HG03064 (cell line): ENCODE measurements at regions not wholly inside any gene's neighbourhood (a gene's known extent, or its start where the extent isn't known, plus 50 kb on each side); places are given as distances from the start of the nearest gene placed in this dataset.
"Not testable (repeated sequence)": the region's sequence is repeated elsewhere in the genome, so short reads cannot be mapped to it uniquely, and the experiment has no call there.

ENCODE experiments used
- ATAC-seq: cut with Tn5 transposase; IDR thresholded peaks from one replicate; pipeline ENCODE4 v1.9.1; 2021; ENCODE audit warnings: low read depth; ENCODE audit not compliant: unreplicated experiment

DNA sequence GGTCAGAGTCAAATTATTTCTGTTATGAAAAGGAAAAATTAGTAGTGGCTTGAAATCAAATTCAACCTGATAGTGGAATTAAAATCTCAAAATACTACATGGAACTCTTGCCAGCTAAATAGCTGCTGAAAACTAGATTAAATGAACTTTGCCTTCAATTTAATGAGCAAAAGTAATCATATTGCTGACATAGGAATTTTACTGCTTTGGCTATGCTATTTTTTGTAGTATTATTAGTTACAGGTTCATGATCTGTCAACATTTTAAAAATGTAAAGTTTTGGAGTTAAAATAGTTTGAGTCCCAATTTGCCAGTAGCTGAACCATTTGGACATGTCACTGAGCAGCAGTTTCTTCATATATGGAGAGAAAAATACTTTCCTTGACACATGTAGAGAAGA lies 81.4 kb downstream of the RERGL start:
- no peak for ATAC-seq

DNA sequence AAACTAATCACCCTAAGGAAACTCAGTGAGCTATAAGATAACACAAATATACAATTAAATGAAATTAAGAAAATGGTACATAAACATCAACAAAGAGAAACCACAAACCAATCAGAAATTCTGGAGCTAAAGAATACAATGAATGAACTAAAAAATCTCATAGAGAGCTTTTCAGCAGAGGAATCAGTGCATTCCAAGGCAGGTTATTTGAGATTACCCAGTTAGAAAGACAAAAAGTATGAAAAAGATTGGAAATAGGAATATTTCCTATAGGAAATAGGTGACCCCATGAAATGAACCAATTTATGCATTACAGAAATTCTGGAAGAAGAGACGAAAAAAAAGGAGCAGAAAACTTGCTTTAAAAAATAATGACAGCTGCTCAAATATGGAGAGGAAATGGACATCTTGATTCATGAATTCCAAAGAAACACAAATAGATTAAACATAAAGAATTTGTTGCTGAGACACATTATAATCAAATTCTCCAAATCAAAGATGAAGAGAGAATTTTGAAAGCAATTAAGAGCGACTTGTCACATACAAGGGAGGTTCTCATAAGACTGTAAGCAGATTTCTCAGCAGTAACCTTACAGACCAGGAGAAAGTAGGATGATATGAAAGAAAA lies 90.7 kb downstream of the RERGL start:
- no peak for ATAC-seq

DNA sequence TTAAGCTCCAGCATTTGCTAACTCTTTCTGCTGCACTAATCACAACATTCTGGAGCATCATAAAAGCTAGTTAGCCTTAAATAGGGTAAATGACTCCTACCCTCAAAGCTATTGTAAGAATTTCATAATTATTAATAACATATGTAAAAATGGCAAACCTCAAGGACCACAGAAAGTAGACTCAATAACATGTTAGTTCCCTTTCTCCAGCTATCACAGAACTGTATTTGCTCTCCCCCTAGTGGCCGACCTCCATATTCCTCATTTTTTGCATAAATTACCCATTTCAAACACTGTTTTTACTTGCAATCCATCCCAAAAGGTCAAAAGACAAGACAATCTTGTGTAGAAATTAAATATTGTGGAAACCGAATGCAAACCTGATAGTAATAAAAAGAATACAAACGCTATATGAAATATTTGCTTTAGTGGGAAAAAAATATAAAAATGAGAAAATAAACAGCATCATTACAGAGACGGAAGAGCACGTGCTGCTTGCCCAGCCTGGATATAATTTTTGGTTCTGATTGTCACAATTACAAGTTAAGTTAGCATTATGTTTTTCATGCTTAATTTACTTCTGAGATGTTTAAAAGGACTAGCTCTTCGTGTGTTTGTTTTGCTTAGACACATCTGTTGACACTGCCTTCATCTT lies 97.9 kb downstream of the RERGL start:
- ATAC-seq = peak; percentile 84

DNA sequence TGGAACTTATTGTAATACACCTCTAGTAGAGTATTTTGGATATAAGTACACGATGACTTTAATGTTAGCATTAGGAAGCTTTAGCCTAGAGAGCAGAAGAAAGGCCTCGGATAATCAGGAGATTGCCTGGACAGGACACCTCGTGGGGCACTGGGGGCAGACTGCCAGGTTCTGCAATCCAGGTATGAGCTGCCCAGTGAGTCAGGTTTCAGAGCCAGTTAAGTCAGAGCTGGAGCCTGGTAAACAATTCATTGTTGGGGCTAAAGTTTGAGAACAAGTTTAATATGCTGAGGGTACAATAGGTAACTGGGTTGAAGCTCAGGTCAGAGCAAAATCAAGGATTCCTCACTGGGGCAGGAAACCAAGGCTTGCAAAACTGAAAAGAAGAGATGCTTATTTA lies 107.4 kb downstream of the RERGL start:
- no peak for ATAC-seq

DNA sequence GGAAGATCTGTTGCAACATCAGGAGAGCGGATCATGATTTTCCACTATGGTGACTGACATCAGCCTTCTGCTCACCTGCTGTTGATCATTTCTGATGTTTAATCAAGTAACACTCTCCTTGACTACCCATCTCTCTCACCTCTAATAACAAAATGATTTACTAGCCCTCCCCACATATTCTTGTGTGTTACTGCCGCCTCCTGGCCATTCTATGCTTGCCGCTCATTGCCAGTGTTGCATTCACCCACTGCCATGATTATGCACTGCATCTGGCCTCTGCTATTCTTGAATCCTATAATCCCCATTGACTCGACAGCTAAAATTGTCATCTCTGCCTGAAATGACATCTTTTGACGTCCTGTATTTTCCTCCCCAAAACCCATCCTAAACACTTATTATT lies 113.8 kb downstream of the RERGL start:
- ATAC-seq = no peak

DNA sequence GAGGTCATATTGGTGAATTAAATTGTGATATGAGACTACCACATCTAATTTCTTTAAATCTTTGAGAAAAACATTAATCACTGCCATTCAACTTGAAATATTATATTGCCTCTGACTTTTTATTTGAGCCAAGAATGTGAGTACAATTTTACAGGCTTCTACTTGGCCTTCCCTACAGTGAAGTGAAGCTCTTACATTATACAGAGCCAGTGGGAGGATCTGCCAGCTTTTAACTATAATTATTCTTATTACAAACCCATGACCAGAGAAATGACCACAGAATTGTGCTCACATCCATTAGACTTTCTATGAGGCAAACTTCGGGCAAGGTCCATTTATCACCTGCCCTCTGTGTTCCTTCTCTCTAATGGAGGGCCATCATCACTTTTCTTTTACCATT lies 114.2 kb downstream of the RERGL start:
- ATAC-seq = no peak

DNA sequence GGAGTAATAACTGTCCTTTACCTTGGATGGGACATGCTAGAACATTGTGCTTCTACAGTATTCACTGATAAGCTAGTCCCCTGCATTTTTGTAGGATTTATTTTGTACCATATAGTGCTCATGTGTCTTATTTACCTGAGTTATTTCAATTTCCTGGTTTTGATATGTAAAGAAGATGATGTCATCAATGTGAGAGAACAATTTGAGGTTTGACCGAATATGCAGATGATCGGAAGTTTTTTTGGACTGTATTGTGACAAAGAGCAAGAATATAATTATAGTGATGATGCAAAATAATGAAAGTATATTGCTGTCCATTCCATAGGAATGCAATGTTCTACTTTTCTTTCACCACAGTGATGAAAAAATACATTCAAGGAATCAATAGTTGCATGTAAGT lies 114.8 kb downstream of the RERGL start:
- ATAC-seq = no peak

DNA sequence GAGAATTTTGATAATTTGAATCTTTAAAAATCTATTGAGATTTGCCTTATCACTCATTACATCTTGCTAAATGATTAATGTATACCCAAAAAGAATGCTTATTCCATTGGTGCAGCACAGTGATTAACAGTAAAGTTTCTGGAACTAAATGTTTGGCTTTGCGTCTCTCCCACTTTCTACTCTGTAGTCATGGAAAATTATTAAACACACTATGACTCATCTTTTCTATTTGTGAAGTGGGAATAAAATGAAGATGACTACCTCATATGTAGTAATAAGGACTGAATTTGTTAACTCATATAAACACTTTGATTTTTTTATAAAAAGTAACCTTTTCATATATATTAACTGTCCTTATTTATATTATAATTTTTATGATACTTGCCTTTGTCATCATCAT lies 118.1 kb downstream of the RERGL start:
- no peak for ATAC-seq

DNA sequence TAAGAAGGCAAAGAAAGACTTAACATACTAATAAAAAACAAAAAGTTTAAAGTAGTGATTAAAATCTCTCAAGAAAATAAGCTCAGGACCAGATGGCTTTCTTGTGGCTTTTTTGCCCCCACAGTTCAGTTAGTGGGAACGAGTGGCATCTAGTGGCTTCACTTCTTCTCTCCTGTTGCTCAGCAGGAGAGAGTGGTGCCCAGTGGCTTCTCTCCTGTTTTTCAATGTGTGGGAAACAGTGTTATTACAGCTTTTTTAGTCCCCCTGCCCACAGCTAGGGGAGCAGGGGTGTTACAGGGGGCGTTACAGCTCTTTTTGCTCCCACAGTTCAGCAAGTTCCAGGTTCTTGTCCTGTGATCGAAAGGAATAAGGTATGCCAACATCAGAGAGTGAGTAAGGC lies 135.2 kb downstream of the RERGL start:
- ATAC-seq = no peak

DNA sequence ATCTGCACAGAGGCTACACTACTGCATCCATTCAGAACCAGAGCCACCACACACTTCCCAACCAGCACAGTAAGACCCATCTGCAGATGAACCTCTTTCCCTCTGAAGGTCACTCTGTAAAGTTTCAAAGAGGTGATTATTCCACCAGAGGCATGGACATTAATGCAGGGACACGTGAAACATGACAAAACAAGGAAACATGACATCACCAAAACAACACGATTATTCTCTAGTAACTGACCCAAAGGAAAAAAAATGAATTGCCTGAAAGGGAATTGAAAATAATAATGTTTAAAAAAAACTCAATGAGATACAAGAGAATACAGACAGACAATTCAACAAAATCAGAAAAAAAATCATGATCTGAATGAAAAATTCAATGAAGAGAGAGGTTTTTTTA lies 139.1 kb downstream of the RERGL start:
- no peak for ATAC-seq

DNA sequence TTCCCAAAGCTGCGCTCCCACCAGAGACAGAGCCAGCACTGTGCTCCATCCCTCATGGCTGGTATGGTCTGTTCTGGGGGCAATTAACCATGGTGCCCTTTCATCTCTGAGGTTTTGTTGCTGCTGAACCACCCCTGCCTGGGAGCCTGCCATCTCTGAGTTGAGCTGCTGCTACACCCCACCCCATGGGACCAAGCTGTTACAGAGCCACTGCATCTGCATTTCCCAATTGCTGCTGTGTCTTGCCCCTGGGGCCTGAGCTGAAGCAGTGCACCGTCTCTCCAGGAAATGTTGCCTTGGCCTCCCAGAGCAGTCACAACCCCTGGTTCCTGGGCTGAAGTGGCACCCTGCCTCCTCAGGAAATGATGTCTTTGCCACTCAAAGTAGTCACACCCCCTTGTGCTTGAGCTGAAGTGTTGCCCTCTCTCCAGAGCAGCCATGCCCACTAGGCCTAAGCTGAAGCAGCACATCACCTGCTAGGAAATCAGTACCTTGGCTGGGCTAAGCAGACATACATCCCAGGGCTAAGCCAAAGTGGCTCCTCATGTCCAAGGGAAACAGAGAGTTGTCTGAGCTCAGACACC lies 140.3 kb downstream of the RERGL start:
- no peak for ATAC-seq

DNA sequence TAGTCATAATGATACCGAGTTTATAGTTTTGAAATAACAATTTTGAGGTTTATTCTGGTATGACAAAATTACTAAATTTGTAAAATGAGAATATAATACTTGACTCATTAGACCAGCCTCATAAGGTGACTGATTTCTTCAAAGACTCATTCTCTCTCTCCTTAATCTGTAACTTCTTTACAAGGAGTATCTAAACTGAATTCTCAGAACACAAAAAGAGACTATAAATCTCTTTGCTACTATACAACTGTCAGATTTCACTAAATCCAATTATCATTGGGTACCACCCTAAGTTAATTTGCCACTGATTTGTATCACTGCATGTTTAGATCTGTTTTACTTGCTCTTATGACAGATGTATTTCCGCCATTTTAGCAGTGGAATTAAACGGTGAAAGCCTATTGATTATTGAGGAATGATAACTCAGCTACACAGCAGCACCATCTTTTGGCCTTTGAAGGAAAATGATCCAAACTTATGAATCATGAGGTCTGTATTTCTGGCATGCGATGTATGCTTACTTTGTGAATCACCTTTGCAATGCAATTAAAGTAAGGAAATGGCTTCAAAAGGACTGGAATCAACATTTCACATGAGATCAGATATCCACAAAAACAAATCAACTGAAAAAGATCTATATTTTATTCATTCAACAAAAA lies 161.2 kb downstream of the RERGL start:
- ATAC-seq = no peak

DNA sequence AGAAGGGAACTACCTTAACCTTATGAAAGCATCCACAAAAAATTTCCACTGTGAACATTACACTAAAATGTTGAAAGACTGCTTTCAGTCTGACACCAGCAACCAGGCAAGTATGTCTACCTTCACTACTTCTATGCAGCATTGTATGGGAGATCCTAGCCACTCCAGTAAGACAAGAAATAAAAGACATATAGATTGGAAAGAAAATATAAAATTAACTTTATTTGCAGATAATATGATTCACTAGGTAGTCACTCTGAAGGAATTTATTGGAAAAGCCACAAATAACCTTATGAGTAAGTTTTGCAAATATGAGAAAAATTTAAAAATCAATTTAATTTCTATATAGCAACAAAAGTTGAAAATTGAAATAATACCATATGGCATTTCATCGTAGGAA lies 172.0 kb downstream of the RERGL start:
- ATAC-seq = no peak

DNA sequence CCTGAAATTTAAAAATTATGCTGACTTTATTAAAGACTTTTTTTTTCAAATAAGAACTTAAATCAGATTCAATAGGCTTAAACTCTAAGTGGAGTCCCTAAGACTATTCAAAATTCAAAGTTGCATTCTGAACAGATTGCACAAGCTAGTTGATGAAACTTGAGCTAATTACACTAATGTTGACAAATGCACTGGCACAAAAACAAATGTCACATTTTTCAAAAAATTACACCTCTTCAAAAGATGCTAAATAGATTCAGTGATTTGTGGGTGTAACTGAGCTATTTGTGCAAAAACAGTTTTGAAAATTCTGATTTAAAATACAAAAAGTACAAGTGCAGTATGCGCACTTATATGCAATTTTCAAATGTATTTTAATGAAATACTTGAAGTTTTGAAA lies 205.4 kb downstream of the RERGL start:
- ATAC-seq = no peak

DNA sequence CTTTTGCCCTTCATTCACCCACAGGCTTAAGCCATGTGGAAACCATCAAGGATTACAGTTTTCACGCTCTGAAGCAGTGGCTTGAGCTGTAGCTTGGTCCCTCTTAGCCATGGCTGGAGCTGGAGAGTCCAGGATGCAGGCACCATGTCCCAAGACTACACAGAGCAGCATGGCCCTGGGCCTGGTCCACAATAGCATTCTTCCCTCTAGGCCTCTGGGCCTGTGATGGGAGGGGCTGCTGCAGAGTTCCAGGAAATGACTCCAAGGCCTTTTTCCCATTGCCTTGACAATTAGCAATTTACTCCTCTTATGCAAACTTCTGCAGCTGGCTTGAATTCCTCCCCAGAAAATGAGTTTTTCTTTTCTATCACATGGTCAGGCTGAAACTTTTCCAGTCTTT lies 211.3 kb downstream of the RERGL start:
- ATAC-seq = no peak

DNA sequence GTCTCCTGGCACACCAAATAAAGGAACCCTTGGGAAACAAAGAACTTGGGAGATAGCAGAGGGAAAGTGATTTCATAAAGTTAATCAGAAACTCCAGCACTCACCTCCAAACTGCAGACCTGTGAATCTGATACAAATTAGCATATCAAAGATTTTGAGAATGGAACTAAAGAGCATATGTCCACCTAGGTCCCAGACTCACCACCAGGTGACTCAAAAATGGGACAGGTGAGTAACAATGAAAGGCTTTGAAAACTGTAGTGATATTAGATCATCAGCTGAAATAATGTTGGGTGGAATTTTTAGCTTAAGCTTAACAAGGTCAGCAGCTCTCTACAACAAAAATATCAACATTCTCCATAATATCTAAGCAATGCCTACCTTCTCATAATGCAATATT lies 214.8 kb downstream of the RERGL start:
- ATAC-seq = no peak

DNA sequence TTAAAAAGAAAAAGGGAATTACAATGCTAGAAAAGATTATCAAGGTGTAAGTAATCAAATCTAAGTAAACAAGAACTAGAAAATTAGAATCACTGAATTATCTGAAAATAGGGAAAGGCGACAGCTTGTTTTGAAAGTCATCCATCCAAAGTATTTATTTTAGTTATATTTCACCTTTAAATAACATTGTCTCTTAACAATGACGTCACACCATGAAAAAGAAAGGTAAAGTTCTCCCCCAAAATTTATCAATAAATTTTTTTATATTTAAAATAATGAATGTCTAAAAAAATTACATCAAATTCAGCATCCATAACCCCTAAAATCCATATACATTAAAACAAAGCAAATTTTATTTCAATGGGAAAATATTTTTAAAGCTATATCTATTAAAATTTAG lies 223.2 kb downstream of the RERGL start:
- no peak for ATAC-seq

DNA sequence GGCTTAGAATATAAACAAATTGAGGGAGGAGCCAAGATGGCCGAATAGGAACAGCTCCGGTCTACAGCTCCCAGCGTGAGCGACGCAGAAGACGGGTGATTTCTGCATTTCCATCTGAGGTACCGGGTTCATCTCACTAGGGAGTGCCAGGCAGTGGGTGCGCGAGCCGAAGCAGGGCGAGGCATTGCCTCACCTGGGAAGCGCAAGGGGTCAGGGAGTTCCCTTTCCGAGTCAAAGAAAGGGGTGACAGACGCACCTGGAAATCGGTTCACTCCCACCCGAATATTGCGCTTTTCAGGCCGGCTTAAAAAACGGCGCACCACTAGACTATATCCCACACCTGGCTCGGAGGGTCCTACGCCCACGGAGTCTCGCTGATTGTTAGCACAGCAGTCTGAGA lies 234.4 kb downstream of the RERGL start:
- ATAC-seq = not testable (repeated sequence)

DNA sequence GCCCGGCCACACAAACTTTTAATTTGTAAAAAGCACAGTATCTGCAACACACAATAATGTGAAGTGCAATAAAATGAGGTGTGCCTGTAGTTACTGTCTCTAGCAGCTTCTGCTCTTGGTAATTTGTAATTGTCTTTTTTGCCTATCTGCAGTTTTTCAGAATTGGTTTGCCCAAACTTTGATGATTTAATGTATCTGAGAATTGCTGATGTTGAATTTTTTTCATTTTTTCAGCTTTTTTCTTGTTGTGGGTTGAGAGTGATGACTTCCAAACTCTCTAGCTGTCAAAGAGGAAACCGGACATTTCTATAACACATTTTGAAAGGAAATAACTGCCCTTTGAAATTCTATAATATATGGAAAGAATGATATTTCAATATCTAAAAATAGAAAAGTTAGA lies 236.9 kb downstream of the RERGL start:
- ATAC-seq = no peak

DNA sequence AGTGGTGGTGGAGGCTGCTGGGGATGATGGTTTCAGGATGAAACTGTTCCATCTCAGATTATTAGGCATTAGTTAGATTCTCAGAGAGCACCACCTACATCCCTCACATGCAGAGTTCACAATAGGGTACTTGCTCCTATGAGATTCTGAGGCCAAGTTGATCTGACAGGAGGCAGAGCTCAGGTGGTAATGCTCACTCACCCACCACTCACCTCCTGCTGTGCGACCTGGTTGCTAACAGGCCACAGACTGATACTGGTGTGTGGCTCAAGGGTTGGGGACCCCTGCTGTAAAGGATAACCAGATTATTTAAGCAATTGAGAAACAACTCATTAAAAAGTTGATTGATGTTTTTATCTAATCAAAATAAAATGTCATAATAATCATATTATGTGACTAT lies 248.5 kb downstream of the RERGL start:
- ATAC-seq = no peak

DNA sequence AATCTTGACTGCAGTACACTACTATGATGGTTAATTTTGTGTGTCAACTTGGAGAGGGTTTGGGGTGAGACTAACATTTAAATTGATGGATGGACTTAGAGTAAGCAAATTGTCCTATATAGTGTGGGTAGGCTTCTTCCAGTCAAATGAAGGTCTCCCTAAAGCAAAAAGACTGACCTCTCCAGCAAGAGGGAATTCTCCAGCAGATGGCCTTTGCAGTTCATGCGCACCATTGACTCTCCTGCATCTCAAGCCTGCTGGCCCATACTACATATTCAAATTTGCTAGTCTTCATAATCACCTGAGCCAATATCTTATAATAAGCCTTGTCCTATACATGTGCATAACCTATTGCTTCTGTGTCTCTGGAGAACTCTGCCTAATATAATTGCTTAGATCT lies 260.2 kb downstream of the RERGL start:
- ATAC-seq = no peak

DNA sequence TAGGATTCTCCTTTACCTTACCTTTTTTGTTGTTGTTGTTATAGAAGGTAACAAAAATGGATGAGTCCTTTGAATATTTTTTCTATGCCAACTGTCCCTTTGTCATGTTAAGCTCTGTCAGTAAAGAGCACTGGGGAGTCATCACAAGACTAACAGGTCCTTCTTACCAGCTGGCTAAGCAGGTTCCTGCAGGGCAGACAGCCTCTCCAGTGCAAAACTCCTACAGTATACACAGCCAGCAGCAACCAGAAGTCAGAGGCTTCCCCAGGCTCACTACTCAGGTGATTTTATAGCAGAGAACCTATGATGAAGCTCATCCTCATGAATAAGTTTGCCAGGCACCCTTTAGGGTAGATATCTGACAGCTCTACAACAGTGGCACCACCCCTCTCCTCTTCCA lies 271.1 kb downstream of the RERGL start:
- ATAC-seq = no peak
